22Rv1 (cell line): ENCODE measurements at regions not wholly inside any gene's neighbourhood (a gene's known extent, or its start where the extent isn't known, plus 50 kb on each side); places are given as distances from the start of the nearest gene placed in this dataset.

Experiments used
- ZFX ChIP-seq: fragments of 450-650 bp; IDR thresholded peaks from 2 replicates; pipeline ENCODE4 v1.6.1; 2017; ENCODE audit warnings: antibody characterized with exemption, borderline replicate concordance
- TF ChIP-seq, protein P1 (sequence below): fragments of 450-650 bp; IDR thresholded peaks from 2 replicates; pipeline ENCODE4 v1.5.1; 2017; ENCODE audit warnings: mild to moderate bottlenecking

- TF ChIP-seq, protein P1, sequence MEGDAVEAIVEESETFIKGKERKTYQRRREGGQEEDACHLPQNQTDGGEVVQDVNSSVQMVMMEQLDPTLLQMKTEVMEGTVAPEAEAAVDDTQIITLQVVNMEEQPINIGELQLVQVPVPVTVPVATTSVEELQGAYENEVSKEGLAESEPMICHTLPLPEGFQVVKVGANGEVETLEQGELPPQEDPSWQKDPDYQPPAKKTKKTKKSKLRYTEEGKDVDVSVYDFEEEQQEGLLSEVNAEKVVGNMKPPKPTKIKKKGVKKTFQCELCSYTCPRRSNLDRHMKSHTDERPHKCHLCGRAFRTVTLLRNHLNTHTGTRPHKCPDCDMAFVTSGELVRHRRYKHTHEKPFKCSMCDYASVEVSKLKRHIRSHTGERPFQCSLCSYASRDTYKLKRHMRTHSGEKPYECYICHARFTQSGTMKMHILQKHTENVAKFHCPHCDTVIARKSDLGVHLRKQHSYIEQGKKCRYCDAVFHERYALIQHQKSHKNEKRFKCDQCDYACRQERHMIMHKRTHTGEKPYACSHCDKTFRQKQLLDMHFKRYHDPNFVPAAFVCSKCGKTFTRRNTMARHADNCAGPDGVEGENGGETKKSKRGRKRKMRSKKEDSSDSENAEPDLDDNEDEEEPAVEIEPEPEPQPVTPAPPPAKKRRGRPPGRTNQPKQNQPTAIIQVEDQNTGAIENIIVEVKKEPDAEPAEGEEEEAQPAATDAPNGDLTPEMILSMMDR: no peak
- no peak for TF ChIP-seq ZFX
Measured at GRCh38 chr10:14421941-14422340, 91.2 kb upstream of the FRMD4A start.
